Upper lobe of left lung (tissue), 6 donors: ENCODE measurements at regions not wholly inside any gene's neighbourhood (a gene's known extent, or its start where the extent isn't known, plus 50 kb on each side); places are given as distances from the start of the nearest gene placed in this dataset.

Experiments used
- ATAC-seq, 2 donors: fragments of 200-7000 bp; cut with Tn5 transposase; one replicate each; pipeline ENCODE4 v1.9.1; 2022; ENCODE audit warnings: mild to moderate bottlenecking in 2 of 2, moderate library complexity in 2 of 2; ENCODE audit not compliant: low FRiP score in 2 of 2
- DNase-seq, 2 donors: peaks; one replicate each; pipeline ENCODE4 v3.0.0-alpha.2; 2019 to 2020
- H3K27ac ChIP-seq, 4 donors: fragments of 200-600 bp; sonication (generic); one replicate each; pipeline ENCODE4 v1.5.1; 2016 to 2019
- H3K27me3 ChIP-seq, 4 donors: fragments of 200-600 bp; sonication (generic); one replicate each; pipeline ENCODE4 v1.5.1; 2017 to 2019
- H3K36me3 ChIP-seq, 4 donors: fragments of 200-600 bp; sonication (generic); one replicate each; pipeline ENCODE4 v1.5.1; 2016 to 2019
- H3K4me1 ChIP-seq, 4 donors: fragments of 200-600 bp; sonication (generic); one replicate each; pipeline ENCODE4 v1.5.1; 2018 to 2019
- H3K4me3 ChIP-seq, 4 donors: fragments of 200-600 bp; sonication (generic); one replicate each; pipeline ENCODE4 v1.5.1; 2017 to 2019; ENCODE audit warnings: mild to moderate bottlenecking in 2 of 4, moderate library complexity in 1 of 4
- H3K9me3 ChIP-seq, 4 donors: fragments of 200-600 bp; sonication (generic); one replicate each; pipeline ENCODE4 v1.5.1; 2018 to 2019
- EP300 ChIP-seq, 4 donors: sonication (generic); formaldehyde crosslinking; IDR thresholded peaks; one replicate each; pipeline ENCODE4 v1.5.1; 2017; ENCODE audit warnings: antibody characterized with exemption in 4 of 4, control low read depth in 2 of 4
- POLR2A ChIP-seq, 4 donors: fragments of 450-650 bp; IDR thresholded peaks; one replicate each; pipeline ENCODE4 v1.5.1; 2016 to 2017; ENCODE audit warnings: antibody characterized with exemption in 4 of 4, mild to moderate bottlenecking in 2 of 4
- POLR2AphosphoS5 ChIP-seq, 2 donors: sonication (generic); formaldehyde crosslinking; IDR thresholded peaks; one replicate each; pipeline ENCODE4 v1.5.1; 2017; ENCODE audit warnings: antibody characterized with exemption in 2 of 2
- WGBS, 2 donors: methylation state at CpG; one replicate each; pipeline ENCODE4 v1.1.5; 2017 to 2018; 5-methylcytosine and 5-hydroxymethylcytosine counted together
- TF ChIP-seq, protein P1 (sequence below), 6 experiments: fragments of 450-650 bp in 4 of 6; fragments of 200-600 bp in 2 of 6; sonication (generic) in 2 of 6; IDR thresholded peaks; one replicate each; pipeline ENCODE4 v1.5.1; 2016 to 2019; ENCODE audit warnings: antibody characterized with exemption in 6 of 6
- donor health status: DM: no; HTN: no; CAD: no; lungs with moderate emphysema.
- donor health status: DM: no; HTN: yes; CAD: no; lungs with severe emphysema.

DNA sequence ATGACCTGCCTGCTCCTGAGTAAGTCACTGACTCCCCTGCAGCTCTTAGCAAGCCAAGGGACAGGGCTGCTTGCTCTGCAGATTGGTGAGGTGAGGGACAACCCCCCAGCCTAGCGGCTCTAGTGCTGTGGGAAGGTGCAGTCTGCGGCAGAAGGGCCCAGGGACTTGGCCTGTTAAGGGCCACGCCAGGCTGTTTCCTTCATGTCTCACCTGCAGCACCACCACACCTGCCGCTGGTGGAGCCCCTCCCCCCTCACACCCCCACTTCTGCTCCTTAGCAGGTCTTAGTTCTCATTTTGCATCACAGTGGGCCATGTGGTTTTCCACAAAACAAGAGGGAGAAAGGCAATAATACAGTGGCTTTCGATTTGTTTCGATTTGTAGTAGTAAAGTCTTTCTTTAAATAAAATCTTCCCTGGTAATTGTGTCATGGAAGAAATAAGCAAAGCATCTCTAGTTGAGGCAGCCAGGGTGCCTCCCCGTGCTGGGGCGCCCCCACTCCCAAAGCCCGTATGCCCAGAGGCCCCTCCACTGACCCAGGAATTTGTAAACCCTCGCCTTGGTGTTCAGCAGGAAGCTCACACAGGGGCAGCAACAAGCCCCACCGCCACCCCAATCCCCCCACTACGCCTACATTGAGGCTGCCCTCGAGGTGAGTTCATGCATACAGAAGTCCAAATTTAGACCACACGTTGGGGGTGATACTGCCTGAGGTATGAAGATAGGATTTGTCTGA lies 86.5 kb upstream of the CLDN5 start:
- peaks cover 8 to 24% (median 14%) of the 10 kb centered on the region in 4 donors for H3K4me1 ChIP-seq
- no peaks in the 10 kb centered on the region for H3K9me3 ChIP-seq
- no peak for TF ChIP-seq POLR2AphosphoS5 (IDR thresholded peaks at IDR 0.05)
- no peak for TF ChIP-seq POLR2A (IDR thresholded peaks at IDR 0.05)
- TF ChIP-seq EP300 (IDR thresholded peaks at IDR 0.05) = no peak
- TF ChIP-seq, protein P1, sequence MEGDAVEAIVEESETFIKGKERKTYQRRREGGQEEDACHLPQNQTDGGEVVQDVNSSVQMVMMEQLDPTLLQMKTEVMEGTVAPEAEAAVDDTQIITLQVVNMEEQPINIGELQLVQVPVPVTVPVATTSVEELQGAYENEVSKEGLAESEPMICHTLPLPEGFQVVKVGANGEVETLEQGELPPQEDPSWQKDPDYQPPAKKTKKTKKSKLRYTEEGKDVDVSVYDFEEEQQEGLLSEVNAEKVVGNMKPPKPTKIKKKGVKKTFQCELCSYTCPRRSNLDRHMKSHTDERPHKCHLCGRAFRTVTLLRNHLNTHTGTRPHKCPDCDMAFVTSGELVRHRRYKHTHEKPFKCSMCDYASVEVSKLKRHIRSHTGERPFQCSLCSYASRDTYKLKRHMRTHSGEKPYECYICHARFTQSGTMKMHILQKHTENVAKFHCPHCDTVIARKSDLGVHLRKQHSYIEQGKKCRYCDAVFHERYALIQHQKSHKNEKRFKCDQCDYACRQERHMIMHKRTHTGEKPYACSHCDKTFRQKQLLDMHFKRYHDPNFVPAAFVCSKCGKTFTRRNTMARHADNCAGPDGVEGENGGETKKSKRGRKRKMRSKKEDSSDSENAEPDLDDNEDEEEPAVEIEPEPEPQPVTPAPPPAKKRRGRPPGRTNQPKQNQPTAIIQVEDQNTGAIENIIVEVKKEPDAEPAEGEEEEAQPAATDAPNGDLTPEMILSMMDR (IDR thresholded peaks at IDR 0.05) = no peak
- WGBS, 2 donors = 75 to 81% methylated on average over 12 to 14 of the region's 14 CpGs
- no peaks in the 10 kb centered on the region for H3K27me3 ChIP-seq
- no peak overlapping the region for H3K4me3 ChIP-seq
- H3K36me3 ChIP-seq = no peaks in the 10 kb centered on the region
- DNase-seq (no peak), ATAC-seq (no peak)
- no peak overlapping the region for H3K27ac ChIP-seq

DNA sequence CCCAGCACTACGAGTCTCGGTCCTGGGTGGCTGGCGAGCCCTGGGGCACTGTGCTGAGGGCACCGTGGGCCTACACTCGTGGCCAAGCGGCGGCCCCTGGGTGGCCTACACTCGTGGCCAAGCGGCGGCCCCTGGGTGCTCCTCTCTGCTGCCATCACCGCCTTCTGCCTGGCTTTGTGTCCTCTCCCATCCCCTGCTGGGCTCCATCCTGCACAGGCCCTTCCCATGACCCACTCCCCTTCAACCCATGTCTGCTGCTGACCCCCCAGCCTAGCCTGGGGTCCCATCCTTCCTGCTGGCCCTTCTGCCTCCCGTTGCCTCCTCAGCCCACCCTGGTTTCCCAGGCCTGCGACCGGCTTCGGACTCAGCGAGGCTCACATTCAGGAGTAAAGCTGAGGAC lies 87.4 kb upstream of the CLDN5 start:
- no peaks in the 10 kb centered on the region for H3K9me3 ChIP-seq
- TF ChIP-seq, protein P1 (IDR thresholded peaks at IDR 0.05) = no peak
- TF ChIP-seq EP300 (IDR thresholded peaks at IDR 0.05) = no peak
- TF ChIP-seq POLR2AphosphoS5 (IDR thresholded peaks at IDR 0.05) = no peak
- no peak for TF ChIP-seq POLR2A (IDR thresholded peaks at IDR 0.05)
- peaks cover 8 to 16% (median 11%) of the 10 kb centered on the region in 4 donors for H3K4me1 ChIP-seq
- DNase-seq = no peak
- H3K27me3 ChIP-seq = no peaks in the 10 kb centered on the region
- H3K4me3 ChIP-seq = no peak overlapping the region
- H3K27ac ChIP-seq = no peak overlapping the region
- no peak for ATAC-seq
- H3K36me3 ChIP-seq = no peaks in the 10 kb centered on the region
- WGBS, 2 donors = 90 to 93% methylated on average over 11 to 16 of the region's 16 CpGs

DNA sequence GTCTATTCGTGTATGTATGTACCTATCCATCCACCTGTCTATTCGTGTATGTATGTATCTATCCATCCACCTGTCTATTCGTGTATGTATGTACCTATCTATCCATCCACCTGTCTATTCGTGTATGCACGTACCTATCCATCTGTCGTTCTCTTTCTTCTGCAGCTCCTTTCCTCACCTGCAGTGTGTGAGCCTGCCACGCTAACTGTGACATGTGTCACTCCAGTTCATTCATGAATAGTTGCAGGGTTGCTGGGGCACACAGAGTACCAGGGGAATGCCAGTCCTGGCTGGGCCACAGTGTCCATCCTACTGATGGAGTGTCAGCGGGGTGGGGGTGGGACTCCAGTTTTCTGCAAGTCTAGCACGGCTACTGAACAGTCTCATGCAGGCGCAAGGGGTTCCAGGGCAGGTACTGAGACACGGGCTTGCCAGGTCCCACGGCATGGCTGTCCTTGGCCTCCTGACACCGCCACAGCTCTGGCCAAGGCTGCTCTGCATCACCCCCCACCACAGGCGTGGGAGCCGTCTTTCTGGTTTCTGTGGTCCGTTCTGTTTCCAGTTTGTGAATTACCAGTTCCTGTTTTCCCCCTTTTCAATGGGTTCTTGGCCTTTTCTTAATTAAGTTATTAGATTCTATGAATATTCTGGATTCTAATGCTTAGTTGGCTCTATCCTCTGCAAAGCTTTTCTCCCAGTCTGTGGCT lies 88.8 kb upstream of the CLDN5 start:
- ATAC-seq (no peak), DNase-seq (no peak)
- TF ChIP-seq, protein P1 (IDR thresholded peaks at IDR 0.05) = no peak
- TF ChIP-seq EP300 (IDR thresholded peaks at IDR 0.05) (no peak), POLR2A (IDR thresholded peaks at IDR 0.05) (no peak), POLR2AphosphoS5 (IDR thresholded peaks at IDR 0.05) (no peak)
- H3K4me1 ChIP-seq = peaks cover 0 to 8% (median under 1%) of the 10 kb centered on the region in 4 donors
- H3K4me3 ChIP-seq = no peak overlapping the region
- 76 to 83% methylated on average over 13 to 16 of the region's 16 CpGs for WGBS, 2 donors
- no peaks in the 10 kb centered on the region for H3K9me3 ChIP-seq
- H3K27me3 ChIP-seq = no peaks in the 10 kb centered on the region
- no peak overlapping the region for H3K27ac ChIP-seq
- H3K36me3 ChIP-seq = no peaks in the 10 kb centered on the region

DNA sequence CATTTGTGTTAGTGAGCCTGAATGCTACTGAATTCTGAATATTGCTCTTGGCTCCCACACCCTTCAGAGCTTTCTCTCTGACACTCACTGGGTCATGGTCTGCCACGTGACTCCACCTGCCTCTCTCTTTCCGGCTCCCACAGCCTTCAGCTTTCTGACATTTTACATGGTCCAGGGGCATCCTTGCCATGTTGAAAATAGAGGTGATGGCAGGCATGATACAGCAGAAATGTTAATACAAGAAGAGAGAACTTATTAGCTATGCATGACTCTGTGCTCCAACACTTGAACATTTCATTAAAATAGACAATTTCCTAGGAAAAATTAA lies 90.3 kb upstream of the CLDN5 start:
- WGBS, 2 donors = 85% methylated on average over 2 of the region's 2 CpGs
- Histone ChIP-seq H3K27ac (no peak overlapping the region), H3K4me3 (no peak overlapping the region), H3K36me3 (no peaks in the 10 kb centered on the region), H3K27me3 (no peaks in the 10 kb centered on the region), H3K4me1 (no peaks in the 10 kb centered on the region), H3K9me3 (no peaks in the 10 kb centered on the region)
- no peak for TF ChIP-seq POLR2AphosphoS5 (IDR thresholded peaks at IDR 0.05)
- TF ChIP-seq EP300 (IDR thresholded peaks at IDR 0.05) = no peak
- TF ChIP-seq POLR2A (IDR thresholded peaks at IDR 0.05) = no peak
- TF ChIP-seq, protein P1 (IDR thresholded peaks at IDR 0.05) = no peak
- DNase-seq (no peak), ATAC-seq (no peak)
